ENCODE measurements at regions not wholly inside any gene's neighbourhood (a gene's known extent, or its start where the extent isn't known, plus 50 kb on each side); places are given as distances from the start of the nearest gene placed in this dataset.

GRCh38 chr4:167321299-167321698 lies 87.0 kb upstream of the SPOCK3 start:
- DNase-seq (ENCODE audit: low read depth, low spot score): no peak
- Histone ChIP-seq H3K9me2 (ENCODE audit: insufficient read depth) (no peaks in the 10 kb centered on the region), H3K4me3 (replicated peaks in 1 of 2; ENCODE audit: low read depth in 1 of 2, low read length in 2 of 2) (no peak overlapping the region), H3K36me3 (ENCODE audit: control insufficient read depth in 1 of 2, insufficient read depth in 2 of 2, low read length in 2 of 2) (no peaks in the 10 kb centered on the region), H3K9me3 (ENCODE audit: control insufficient read depth in 1 of 2, insufficient read depth in 1 of 2, low read depth in 1 of 2, low read length in 2 of 2) (no peaks in the 10 kb centered on the region), H4K20me1 (ENCODE audit: insufficient read depth) (no peaks in the 10 kb centered on the region; the same call in 1 of the 2 replicates), H3K27me3 (ENCODE audit: insufficient read depth, low read length) (no peaks in the 10 kb centered on the region), H3K27ac (ENCODE audit: low read depth, low read length) (no peak overlapping the region), H2AFZ (ENCODE audit: low read depth, low read length, poor library complexity, severe bottlenecking) (no peak overlapping the region), H3K4me2 (ENCODE audit: low read length) (no peak overlapping the region), H3K9ac (ENCODE audit: low read length) (no peak overlapping the region), H3K79me2 (ENCODE audit: insufficient read depth, low read length) (no peaks in the 10 kb centered on the region), H3K4me1 (ENCODE audit: control insufficient read depth in 1 of 2, insufficient read depth in 2 of 2, low read length in 2 of 2) (no peaks in the 10 kb centered on the region)
- no peak for TF ChIP-seq MAX (IDR thresholded peaks at IDR 0.05)
- no peak for TF ChIP-seq SP1 (IDR thresholded peaks at IDR 0.05; ENCODE audit: low read depth)
- no peak for TF ChIP-seq RAD21 (IDR thresholded peaks at IDR 0.05; ENCODE audit: low read depth)
- TF ChIP-seq ATF3 (IDR thresholded peaks at IDR 0.05): no peak
- no peak for TF ChIP-seq SIN3A (IDR thresholded peaks at IDR 0.05; ENCODE audit: low read depth)
- TF ChIP-seq ZNF274 (IDR thresholded peaks at IDR 0.05; ENCODE audit: low read depth, low read length): no peak
- TF ChIP-seq ELF1 (IDR thresholded peaks at IDR 0.05; ENCODE audit: borderline replicate concordance, low read depth): no peak
- no peak for TF ChIP-seq FOSL1 (IDR thresholded peaks at IDR 0.05; ENCODE audit: low read depth)
- TF ChIP-seq ZFX (IDR thresholded peaks at IDR 0.05): no peak
- TF ChIP-seq TCF7L2 (IDR thresholded peaks at IDR 0.05; ENCODE audit: borderline replicate concordance, extremely low read depth, insufficient read depth, insufficient read length): no peak
- no peak for TF ChIP-seq SRF (IDR thresholded peaks at IDR 0.05; ENCODE audit: low read depth)
- no peak for TF ChIP-seq REST (IDR thresholded peaks at IDR 0.05; ENCODE audit: low read depth)
- no peak for TF ChIP-seq CEBPB (IDR thresholded peaks at IDR 0.05; ENCODE audit: low read depth)
- no peak for TF ChIP-seq YY1 (IDR thresholded peaks at IDR 0.05; ENCODE audit: extremely low read depth, insufficient replicate concordance, low read depth, low read length)
- no peak for TF ChIP-seq CTCF (IDR thresholded peaks at IDR 0.05 in 2 of 3, conservative IDR thresholded peaks at IDR 0.05 in 1 of 3; ENCODE audit: borderline replicate concordance in 1 of 3, insufficient read depth in 1 of 3, low read depth in 2 of 3, low read length in 2 of 3)
- no peak for TF ChIP-seq EZH2 (IDR thresholded peaks at IDR 0.05)
- TF ChIP-seq POLR2AphosphoS5 (IDR thresholded peaks at IDR 0.05; ENCODE audit: low read depth, low read length): no peak
- TF ChIP-seq POLR2A (IDR thresholded peaks at IDR 0.05; ENCODE audit: borderline replicate concordance, extremely low read depth, insufficient read depth, insufficient read length): no peak
- no peak for TF ChIP-seq CBX3 (IDR thresholded peaks at IDR 0.05; ENCODE audit: low read depth)
- RAD21 ChIA-PET (ENCODE audit: low non-redundant PET in 1 of 2, low total read pairs in 2 of 2, uncharacterized antibody in 2 of 2, unreplicated experiment in 2 of 2): no interaction called here
- intact Hi-C loops (cut with micrococcal nuclease): no loop called here
- CTCF ChIA-PET: no interaction called here
- BruUV-seq (replicated peaks): no TSS peak
- no peak for ATAC-seq
- POLR2A ChIA-PET: no interaction called here

Data from HCT116 (cell line).